ENCODE measurements at regions not wholly inside any gene's neighbourhood (a gene's known extent, or its start where the extent isn't known, plus 50 kb on each side); places are given as distances from the start of the nearest gene placed in this dataset.
"Not testable (repeated sequence)": the region's sequence is repeated elsewhere in the genome, so short reads cannot be mapped to it uniquely, and the experiment has no call there.

DNA sequence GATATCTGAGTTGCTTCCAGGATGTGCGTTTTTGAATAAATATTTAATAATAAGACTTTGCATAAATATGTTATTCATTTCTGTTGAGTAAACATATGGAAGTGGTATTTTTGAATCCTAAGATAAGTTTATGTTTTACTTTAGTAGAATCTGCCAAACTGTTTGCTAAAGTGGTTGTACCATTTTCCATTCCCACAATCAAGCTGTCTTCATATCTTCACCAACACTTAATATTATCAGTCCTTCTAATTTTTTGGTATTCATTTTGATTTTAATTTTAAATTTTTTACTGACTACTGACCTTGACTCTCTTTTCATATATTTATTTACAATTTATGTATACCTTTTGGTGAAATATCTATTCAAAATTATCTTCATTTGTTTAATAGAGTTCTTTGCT is 293.9 kb upstream of the PTCHD4 start:
- intact Hi-C loops (cut with DNase I), result no loop called here
- ATAC-seq (no peak), DNase-seq (no peak)
- Histone ChIP-seq H3K27me3 (ENCODE audit: control insufficient read depth, insufficient read depth) (no peaks in the 10 kb centered on the region), H3K9me3 (ENCODE audit: control insufficient read depth, low read length) (no peaks in the 10 kb centered on the region), H3K4me1 (ENCODE audit: control insufficient read depth, insufficient read depth, low read length) (no peaks in the 10 kb centered on the region), H3K4me3 (ENCODE audit: low read length) (no peak overlapping the region), H3K27ac (ENCODE audit: low read length) (no peak overlapping the region)
- 65% methylated on average over 1 of the region's 1 CpG for WGBS

- ATAC-seq (no peak), DNase-seq (no peak)
- WGBS, result 82% methylated on average over 3 of the region's 3 CpGs
- Histone ChIP-seq H3K4me3 (ENCODE audit: low read length) (no peak overlapping the region), H3K9me3 (ENCODE audit: control insufficient read depth, low read length) (no peaks in the 10 kb centered on the region), H3K27me3 (ENCODE audit: control insufficient read depth, insufficient read depth) (no peaks in the 10 kb centered on the region), H3K27ac (ENCODE audit: low read length) (no peak overlapping the region), H3K4me1 (ENCODE audit: control insufficient read depth, insufficient read depth, low read length) (no peaks in the 10 kb centered on the region)
- intact Hi-C loops (cut with DNase I), result no loop called here
These were observed 292.6 kb upstream of the PTCHD4 start for GRCh38 chr6:48403587-48403986.

DNA sequence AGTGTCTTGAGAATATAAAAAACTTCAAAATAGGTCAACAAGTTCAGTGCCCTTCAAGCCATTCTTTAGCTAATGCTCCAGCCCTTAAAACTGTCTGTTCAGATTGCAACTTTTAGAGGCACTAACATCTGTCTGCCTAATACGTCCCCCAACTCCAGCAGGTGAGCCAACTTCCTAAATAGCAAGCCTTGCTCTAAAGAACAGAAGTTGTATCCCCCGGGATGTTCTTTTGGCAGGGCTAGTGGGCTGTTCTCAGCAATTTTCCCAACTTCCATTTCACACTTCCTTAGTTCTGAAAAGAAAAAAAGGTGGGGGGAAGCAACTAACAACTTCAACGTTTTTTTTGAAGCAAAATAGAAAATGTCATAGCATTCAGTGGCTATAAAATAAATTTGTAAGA is 290.0 kb upstream of the PTCHD4 start:
- Histone ChIP-seq H3K27me3 (ENCODE audit: control insufficient read depth, insufficient read depth) (no peaks in the 10 kb centered on the region), H3K4me3 (ENCODE audit: low read length) (no peak overlapping the region), H3K9me3 (ENCODE audit: control insufficient read depth, low read length) (no peaks in the 10 kb centered on the region), H3K27ac (ENCODE audit: low read length) (no peak overlapping the region), H3K4me1 (ENCODE audit: control insufficient read depth, insufficient read depth, low read length) (no peaks in the 10 kb centered on the region)
- DNase-seq (no peak), ATAC-seq (no peak)
- WGBS, result 26% methylated on average over 3 of the region's 3 CpGs
- intact Hi-C loops (cut with DNase I), result no loop called here

DNA sequence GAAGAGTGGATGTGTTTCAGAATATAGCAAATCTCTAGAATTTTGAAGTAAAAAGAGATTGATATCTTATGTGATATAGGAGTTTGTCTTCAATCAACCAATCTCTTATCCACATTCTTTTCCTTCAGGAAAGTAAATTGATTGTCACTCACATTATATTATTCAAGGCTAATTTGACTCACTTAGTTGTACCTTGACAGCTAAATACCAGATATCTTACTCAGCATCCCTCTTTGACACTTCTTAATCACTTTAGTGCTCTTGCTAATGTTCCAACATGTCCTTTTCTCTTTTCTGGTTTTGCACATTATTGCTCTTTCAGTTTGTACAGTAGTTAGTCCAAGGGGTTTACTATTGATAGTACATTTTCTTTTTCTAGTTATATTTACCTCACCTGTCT is 286.9 kb upstream of the PTCHD4 start:
- DNase-seq (no peak), ATAC-seq (no peak)
- no peaks in the 10 kb centered on the region for H3K4me1 ChIP-seq (ENCODE audit: control insufficient read depth, insufficient read depth, low read length)
- H3K27ac ChIP-seq (ENCODE audit: low read length), result no peak overlapping the region
- H3K4me3 ChIP-seq (ENCODE audit: low read length), result no peak overlapping the region
- intact Hi-C loops (cut with DNase I), result no loop called here
- H3K9me3 ChIP-seq (ENCODE audit: control insufficient read depth, low read length), result no peaks in the 10 kb centered on the region
- H3K27me3 ChIP-seq (ENCODE audit: control insufficient read depth, insufficient read depth), result no peaks in the 10 kb centered on the region

DNA sequence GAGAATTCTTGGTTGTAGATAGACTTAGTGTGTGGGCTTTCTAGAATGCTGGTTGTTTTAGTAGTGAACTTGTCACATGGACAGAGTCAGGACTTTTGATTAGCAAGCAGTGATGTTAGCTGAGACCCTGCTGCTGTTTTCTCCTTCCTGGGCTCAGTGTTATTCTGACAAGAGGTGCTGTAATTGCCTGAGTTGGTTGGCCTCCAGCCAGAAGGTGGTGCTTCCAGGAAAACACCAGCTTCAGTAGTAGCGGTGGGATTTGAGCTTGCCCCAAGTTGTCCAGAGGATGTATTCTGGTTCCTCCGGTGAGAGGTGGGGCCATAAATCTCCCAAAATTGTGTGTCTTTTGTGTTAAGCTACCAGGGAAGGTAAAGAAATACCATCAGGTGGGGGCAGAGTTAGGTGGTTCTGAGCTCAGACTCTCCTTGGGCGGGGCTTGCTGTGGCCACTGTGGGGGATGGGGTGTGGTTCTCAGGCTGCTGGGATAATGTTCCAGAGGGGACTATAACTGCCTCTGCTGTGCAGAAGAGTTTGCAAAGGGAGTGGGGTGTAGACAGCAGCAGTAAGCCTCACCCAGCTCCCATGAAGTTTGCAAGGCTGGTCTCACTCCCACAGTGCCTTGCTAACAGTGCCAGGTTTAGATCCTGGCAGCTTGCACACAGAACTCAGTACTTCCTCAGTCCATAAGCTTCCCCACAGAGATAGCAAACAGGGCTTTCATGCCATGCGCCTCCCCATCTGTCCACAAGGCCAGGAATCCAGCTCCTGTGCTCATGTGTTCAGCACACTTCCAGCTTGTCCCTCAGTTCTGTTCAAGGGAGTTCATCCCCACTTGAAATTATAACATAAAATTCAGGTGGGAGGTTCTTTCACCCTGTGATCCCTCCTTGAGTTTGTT is 278.4 kb upstream of the PTCHD4 start:
- DNase-seq (no peak), ATAC-seq (no peak)
- Histone ChIP-seq H3K27ac (ENCODE audit: low read length) (no peak overlapping the region), H3K4me3 (ENCODE audit: low read length) (no peak overlapping the region), H3K4me1 (ENCODE audit: control insufficient read depth, insufficient read depth, low read length) (no peaks in the 10 kb centered on the region), H3K27me3 (ENCODE audit: control insufficient read depth, insufficient read depth) (no peaks in the 10 kb centered on the region), H3K9me3 (ENCODE audit: control insufficient read depth, low read length) (no peaks in the 10 kb centered on the region)
- intact Hi-C loops (cut with DNase I), result no loop called here
- 87% methylated on average over 4 of the region's 4 CpGs for WGBS

- Histone ChIP-seq H3K9me3 (ENCODE audit: control insufficient read depth, low read length) (no peaks in the 10 kb centered on the region), H3K27me3 (ENCODE audit: control insufficient read depth, insufficient read depth) (no peaks in the 10 kb centered on the region), H3K4me3 (ENCODE audit: low read length) (no peak overlapping the region), H3K4me1 (ENCODE audit: control insufficient read depth, insufficient read depth, low read length) (no peaks in the 10 kb centered on the region), H3K27ac (ENCODE audit: low read length) (no peak overlapping the region)
- 65% methylated on average over 2 of the region's 2 CpGs for WGBS
- DNase-seq, result no peak
- intact Hi-C loops (cut with DNase I), result no loop called here
- ATAC-seq, result no peak
These were observed 277.0 kb upstream of the PTCHD4 start for GRCh38 chr6:48388044-48388443.

DNA sequence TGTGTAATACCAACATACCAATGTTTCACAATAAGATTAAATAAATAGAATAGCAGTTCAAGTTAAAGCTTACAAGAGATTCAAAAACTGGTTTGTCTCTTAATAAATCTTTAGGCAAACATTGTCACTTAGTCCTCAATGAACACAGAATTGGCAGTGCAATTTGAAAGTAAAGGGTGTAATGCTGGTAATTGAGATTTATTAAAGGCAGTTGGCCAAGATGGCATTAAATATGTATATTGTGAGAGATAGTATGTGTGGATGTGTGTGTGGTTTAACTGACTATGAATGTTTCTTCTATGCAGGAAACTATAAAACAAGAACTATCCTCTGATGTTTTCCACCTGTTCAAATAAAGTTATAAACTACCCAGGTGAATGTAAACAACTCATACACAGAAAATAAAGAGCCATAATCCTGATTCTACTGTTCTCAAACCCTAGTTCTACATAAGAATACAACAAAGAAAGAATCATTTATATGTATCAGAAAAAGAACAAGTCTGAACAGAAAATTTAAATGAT is 267.9 kb upstream of the PTCHD4 start:
- intact Hi-C loops (cut with DNase I), result no loop called here
- ATAC-seq (no peak), DNase-seq (no peak)
- Histone ChIP-seq H3K27me3 (ENCODE audit: control insufficient read depth, insufficient read depth) (no peaks in the 10 kb centered on the region), H3K27ac (ENCODE audit: low read length) (no peak overlapping the region), H3K4me3 (ENCODE audit: low read length) (no peak overlapping the region), H3K4me1 (ENCODE audit: control insufficient read depth, insufficient read depth, low read length) (no peaks in the 10 kb centered on the region), H3K9me3 (ENCODE audit: control insufficient read depth, low read length) (no peaks in the 10 kb centered on the region)

DNA sequence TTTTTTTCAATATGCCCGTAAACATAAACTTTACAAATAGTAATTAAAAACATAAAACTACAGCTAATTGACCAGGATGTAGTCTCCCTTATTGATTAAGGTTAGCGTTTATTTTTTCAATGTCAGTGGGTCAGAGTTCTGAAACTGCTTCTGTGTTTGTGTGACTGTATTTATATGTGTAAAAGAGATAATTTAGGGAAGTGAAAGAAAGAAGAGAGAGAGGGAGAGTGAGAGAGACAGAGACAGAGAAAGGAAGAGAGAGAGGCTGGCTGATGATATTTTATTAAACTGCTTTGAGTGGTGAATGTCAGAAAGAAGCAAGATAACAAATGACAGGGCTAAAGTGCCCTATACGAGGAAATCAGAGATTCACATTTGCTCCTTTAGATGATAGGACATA is 266.1 kb upstream of the PTCHD4 start:
- no peaks in the 10 kb centered on the region for H3K27me3 ChIP-seq (ENCODE audit: control insufficient read depth, insufficient read depth)
- no peak overlapping the region for H3K4me3 ChIP-seq (ENCODE audit: low read length)
- whole genome bisulfite sequencing, result 71% methylated on average over 3 of the region's 3 CpGs
- H3K4me1 ChIP-seq (ENCODE audit: control insufficient read depth, insufficient read depth, low read length), result no peaks in the 10 kb centered on the region
- intact Hi-C loops (cut with DNase I), result no loop called here
- DNase-seq (no peak), ATAC-seq (no peak)
- H3K27ac ChIP-seq (ENCODE audit: low read length), result no peak overlapping the region
- no peaks in the 10 kb centered on the region for H3K9me3 ChIP-seq (ENCODE audit: control insufficient read depth, low read length)

DNA sequence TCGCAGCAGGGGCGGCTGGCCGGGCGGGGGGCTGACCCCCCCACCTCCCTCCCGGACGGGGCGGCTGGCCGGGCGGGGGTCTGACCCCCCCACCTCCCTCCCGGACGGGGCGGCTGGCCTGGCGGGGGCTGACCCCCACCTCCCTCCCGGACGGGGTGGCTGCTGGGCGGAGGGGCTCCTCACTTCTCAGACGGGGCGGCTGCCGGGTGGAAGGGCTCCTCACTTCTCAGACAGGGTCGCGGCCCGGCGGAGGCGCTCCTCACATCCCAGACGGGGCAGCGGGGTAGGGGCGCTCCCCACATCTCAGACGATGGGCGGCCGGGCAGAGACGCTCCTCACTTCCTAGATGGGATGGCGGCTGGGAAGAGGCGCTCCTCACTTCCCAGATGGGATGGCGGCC is 260.2 kb upstream of the PTCHD4 start:
- H3K4me3 ChIP-seq (ENCODE audit: low read length), result not testable (repeated sequence)
- DNase-seq, result peak in 2 of 3 donors; percentile 18 to 54

DNA sequence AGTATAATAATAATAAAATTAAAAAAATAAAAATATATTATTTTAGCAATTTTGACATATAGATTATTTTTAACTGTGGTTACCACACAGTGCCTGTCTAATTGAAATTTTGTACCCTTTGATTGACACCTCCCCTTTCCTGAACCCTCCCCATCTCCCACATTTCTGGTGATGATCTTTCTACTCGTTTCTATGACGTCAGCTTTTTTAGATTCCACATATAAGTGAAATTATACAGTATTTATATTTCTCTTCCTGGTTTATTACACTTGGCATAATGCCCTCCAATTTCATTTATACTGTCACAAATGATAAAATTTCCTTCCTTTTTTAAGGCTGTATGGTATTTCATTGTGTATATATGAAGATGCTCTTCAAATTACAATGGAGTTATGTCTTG is 258.1 kb upstream of the PTCHD4 start:
- Histone ChIP-seq H3K4me1 (ENCODE audit: control insufficient read depth, insufficient read depth, low read length) (no peaks in the 10 kb centered on the region), H3K27me3 (ENCODE audit: control insufficient read depth, insufficient read depth) (no peaks in the 10 kb centered on the region), H3K4me3 (ENCODE audit: low read length) (no peak overlapping the region), H3K9me3 (ENCODE audit: control insufficient read depth, low read length) (no peaks in the 10 kb centered on the region), H3K27ac (ENCODE audit: low read length) (no peak overlapping the region)
- WGBS, result 90% methylated on average over 2 of the region's 2 CpGs
- intact Hi-C loops (cut with DNase I), result no loop called here
- no peak for DNase-seq
- ATAC-seq, result no peak

More for the DNA sequence above, 260.2 kb upstream of the PTCHD4 start:
- 98% methylated on average over 28 of the region's 34 CpGs for WGBS
- ATAC-seq; H3K9me3 ChIP-seq (ENCODE audit: control insufficient read depth, low read length); H3K4me1 ChIP-seq (ENCODE audit: control insufficient read depth, insufficient read depth, low read length); intact Hi-C loops (cut with DNase I); H3K27ac ChIP-seq (ENCODE audit: low read length); H3K27me3 ChIP-seq (ENCODE audit: control insufficient read depth, insufficient read depth): not testable (repeated sequence)

GRCh38 chr6:48325701-48326100 is 214.7 kb upstream of the PTCHD4 start:
- 74% methylated on average over 1 of the region's 1 CpG for WGBS
- H3K27ac ChIP-seq (ENCODE audit: low read length), result no peak overlapping the region
- H3K9me3 ChIP-seq (ENCODE audit: control insufficient read depth, low read length), result no peaks in the 10 kb centered on the region
- DNase-seq, result no peak
- H3K27me3 ChIP-seq (ENCODE audit: control insufficient read depth, insufficient read depth), result no peaks in the 10 kb centered on the region
- intact Hi-C loops (cut with DNase I), result no loop called here
- H3K4me1 ChIP-seq (ENCODE audit: control insufficient read depth, insufficient read depth, low read length), result no peaks in the 10 kb centered on the region
- ATAC-seq, result no peak
- H3K4me3 ChIP-seq (ENCODE audit: low read length), result no peak overlapping the region

DNA sequence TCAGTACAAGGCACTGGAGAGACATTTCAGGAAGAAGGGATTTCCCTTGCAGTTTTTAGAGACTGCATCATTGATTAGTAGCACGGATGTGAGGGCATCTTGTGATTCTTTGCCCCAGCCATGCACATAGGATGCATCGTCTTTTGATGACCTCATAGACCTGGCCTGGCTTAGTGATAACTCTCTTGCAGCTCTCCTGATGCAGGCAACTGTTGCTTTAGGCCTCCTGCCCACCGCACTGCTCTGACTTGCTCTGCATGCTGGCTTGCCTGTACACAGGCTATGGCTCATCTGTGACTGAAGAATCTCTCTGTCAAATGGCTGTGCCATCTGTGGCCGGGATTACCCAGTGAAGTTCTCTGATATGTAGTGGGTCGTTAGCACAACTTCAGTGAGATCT is 207.7 kb upstream of the PTCHD4 start:
- no peaks in the 10 kb centered on the region for H3K4me1 ChIP-seq (ENCODE audit: control insufficient read depth, insufficient read depth, low read length)
- DNase-seq (no peak), ATAC-seq (no peak)
- H3K9me3 ChIP-seq (ENCODE audit: control insufficient read depth, low read length), result no peaks in the 10 kb centered on the region
- H3K27ac ChIP-seq (ENCODE audit: low read length), result no peak overlapping the region
- no peaks in the 10 kb centered on the region for H3K27me3 ChIP-seq (ENCODE audit: control insufficient read depth, insufficient read depth)
- WGBS, result 75% methylated on average over 5 of the region's 5 CpGs
- intact Hi-C loops (cut with DNase I), result no loop called here
- no peak overlapping the region for H3K4me3 ChIP-seq (ENCODE audit: low read length)

Data from right cardiac atrium (tissue), 5 donors.